H1 (cell line): ENCODE measurements at regions not wholly inside any gene's neighbourhood (a gene's known extent, or its start where the extent isn't known, plus 50 kb on each side); places are given as distances from the start of the nearest gene placed in this dataset.

Experiments
- ATF3 ChIP-seq: IDR thresholded peaks from 2 replicates; pipeline ENCODE4 v1.6.1; 2011; ENCODE audit warnings: low read depth, mild to moderate bottlenecking, low read length; ENCODE audit not compliant: insufficient read depth
- CBX8 ChIP-seq: fragments of 300-800, 300-1000 bp; sonication (generic); IDR thresholded peaks from 2 replicates; pipeline ENCODE4 v1.7.1; 2016; ENCODE audit warnings: low read depth, low read length, borderline replicate concordance
- CHD1 ChIP-seq: IDR thresholded peaks from 2 replicates; pipeline ENCODE4 v1.6.1; 2012; ENCODE audit warnings: low read depth, low read length, improper control_type of control experiment
- CHD7 ChIP-seq: fragments of 300-600 bp; sonication (generic); IDR thresholded peaks from 2 replicates; pipeline ENCODE4 v1.7.1; 2012; ENCODE audit warnings: low read length, moderate library complexity, mild to moderate bottlenecking, inconsistent platforms; ENCODE audit not compliant: insufficient replicate concordance
- EP300 ChIP-seq, 2 experiments: IDR thresholded peaks; 1 replicate in 1 of 2; 2 replicates in 1 of 2; pipeline ENCODE4 v1.6.1; 2011 to 2012; ENCODE audit warnings: low read depth in 2 of 2, low read length in 2 of 2, mild to moderate bottlenecking in 2 of 2, borderline replicate concordance in 1 of 2, inconsistent platforms in 1 of 2, moderate library complexity in 1 of 2
- EZH2 ChIP-seq: fragments of 200-600 bp; sonication (generic); IDR thresholded peaks from 2 replicates; pipeline ENCODE4 v1.7.1; 2012; ENCODE audit warnings: low read depth, mild to moderate bottlenecking, moderate library complexity, low read length, inconsistent platforms; ENCODE audit not compliant: severe bottlenecking
- SIN3A ChIP-seq, 2 experiments: IDR thresholded peaks in 1 of 2; conservative IDR thresholded peaks in 1 of 2; 2 replicates each; pipeline ENCODE4 v1.6.1; 2011 to 2012; ENCODE audit warnings: low read length in 2 of 2, improper control_type of control experiment in 1 of 2, low read depth in 1 of 2, mild to moderate bottlenecking in 1 of 2
- TAF1 ChIP-seq: IDR thresholded peaks from 2 replicates; pipeline ENCODE4 v1.6.1; 2011; ENCODE audit warnings: mild to moderate bottlenecking, low read depth, low read length
- TBP ChIP-seq: IDR thresholded peaks from 2 replicates; pipeline ENCODE4 v1.6.1; 2011; ENCODE audit warnings: low read depth, low read length, improper control_type of control experiment
- USF2 ChIP-seq: IDR thresholded peaks from 2 replicates; pipeline ENCODE4 v1.6.1; 2011; ENCODE audit warnings: low read length, improper control_type of control experiment

- TF ChIP-seq CHD7 (no peak), SIN3A (conservative IDR thresholded peaks at IDR 0.05 in 1 of 2, IDR thresholded peaks at IDR 0.05 in 1 of 2; ENCODE audit: low read depth in 1 of 2, low read length in 2 of 2) (no peak), TAF1 (no peak), EP300 (IDR thresholded peaks at IDR 0.05; ENCODE audit: borderline replicate concordance in 1 of 2, low read depth in 2 of 2, low read length in 2 of 2) (no peak), ATF3 (no peak), USF2 (no peak), CBX8 (no peak), TBP (no peak), EZH2 (no peak), CHD1 (no peak)
Observed at GRCh38 chr20:48568520-48568919, 259.3 kb downstream of the PREX1 start (continued).
